ENCODE measurements at regions not wholly inside any gene's neighbourhood (a gene's known extent, or its start where the extent isn't known, plus 50 kb on each side); places are given as distances from the start of the nearest gene placed in this dataset.

- POLR2A ChIA-PET = no interaction called here
- CTCF ChIA-PET = interaction anchor here (1.1 kb wide), 1 partner anchor 17 kb away, joined by 3 read pairs; no protein-coding TSS in a partner anchor
- TF ChIP-seq, protein P1, sequence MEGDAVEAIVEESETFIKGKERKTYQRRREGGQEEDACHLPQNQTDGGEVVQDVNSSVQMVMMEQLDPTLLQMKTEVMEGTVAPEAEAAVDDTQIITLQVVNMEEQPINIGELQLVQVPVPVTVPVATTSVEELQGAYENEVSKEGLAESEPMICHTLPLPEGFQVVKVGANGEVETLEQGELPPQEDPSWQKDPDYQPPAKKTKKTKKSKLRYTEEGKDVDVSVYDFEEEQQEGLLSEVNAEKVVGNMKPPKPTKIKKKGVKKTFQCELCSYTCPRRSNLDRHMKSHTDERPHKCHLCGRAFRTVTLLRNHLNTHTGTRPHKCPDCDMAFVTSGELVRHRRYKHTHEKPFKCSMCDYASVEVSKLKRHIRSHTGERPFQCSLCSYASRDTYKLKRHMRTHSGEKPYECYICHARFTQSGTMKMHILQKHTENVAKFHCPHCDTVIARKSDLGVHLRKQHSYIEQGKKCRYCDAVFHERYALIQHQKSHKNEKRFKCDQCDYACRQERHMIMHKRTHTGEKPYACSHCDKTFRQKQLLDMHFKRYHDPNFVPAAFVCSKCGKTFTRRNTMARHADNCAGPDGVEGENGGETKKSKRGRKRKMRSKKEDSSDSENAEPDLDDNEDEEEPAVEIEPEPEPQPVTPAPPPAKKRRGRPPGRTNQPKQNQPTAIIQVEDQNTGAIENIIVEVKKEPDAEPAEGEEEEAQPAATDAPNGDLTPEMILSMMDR (IDR thresholded peaks at IDR 0.05; ENCODE audit: insufficient read depth, low read depth, low read length) = no peak
Measured at GRCh38 chr1:232308616-232309015, 321.3 kb downstream of the SIPA1L2 start.

DNA sequence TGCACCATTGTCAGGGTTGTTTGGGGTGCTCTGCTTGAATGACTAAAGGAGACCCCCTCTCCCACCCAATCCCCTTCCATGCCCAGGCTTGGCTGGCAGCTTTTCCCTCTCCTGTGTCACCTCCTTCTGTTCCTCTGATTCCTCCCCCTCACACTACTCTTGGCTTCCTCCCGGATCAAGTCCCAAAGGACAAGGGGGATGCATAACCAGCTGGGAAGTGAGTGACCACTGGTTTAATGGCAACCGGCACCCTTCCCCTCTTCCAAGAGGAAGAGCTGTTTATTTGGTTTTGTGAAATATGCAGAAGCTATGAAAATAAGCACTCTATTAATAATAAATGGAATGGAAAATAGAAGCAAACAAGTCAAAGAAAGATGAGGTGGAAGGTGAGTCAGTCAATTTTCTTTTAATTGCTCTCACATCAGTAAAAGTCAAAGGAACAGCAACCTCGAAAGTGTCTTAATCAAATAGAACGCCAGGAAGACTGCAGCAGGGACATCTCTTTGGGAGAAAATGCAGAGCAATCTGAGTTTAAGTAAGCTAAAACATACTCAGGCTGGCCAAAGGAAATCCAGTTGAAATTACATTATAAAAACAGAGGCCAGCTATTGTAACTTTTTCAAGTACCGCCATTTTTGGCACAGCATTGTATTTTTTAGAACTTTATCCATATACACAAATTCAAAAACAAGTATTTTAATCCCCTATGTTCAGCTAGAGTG lies 322.5 kb downstream of the SIPA1L2 start:
- TF ChIP-seq, protein P1 (IDR thresholded peaks at IDR 0.05; ENCODE audit: insufficient read depth, low read depth, low read length) = no peak
- no peaks in the 10 kb centered on the region for H3K27me3 ChIP-seq (ENCODE audit: control insufficient read depth, insufficient read depth, low read length)
- CTCF ChIA-PET = no interaction called here
- H3K36me3 ChIP-seq (ENCODE audit: control insufficient read depth, insufficient read depth, low read length) = no peaks in the 10 kb centered on the region
- DNase-seq (ENCODE audit: low read depth) = no peak
- no peak overlapping the region for H3K4me3 ChIP-seq (ENCODE audit: low read depth, low read length)
- POLR2A ChIA-PET = no interaction called here

More at GRCh38 chr1:232308616-232309015, 321.3 kb downstream of the SIPA1L2 start:
- no peaks in the 10 kb centered on the region for H3K27me3 ChIP-seq (ENCODE audit: control insufficient read depth, insufficient read depth, low read length)
- no peak overlapping the region for H3K4me3 ChIP-seq (ENCODE audit: low read depth, low read length)
- no peaks in the 10 kb centered on the region for H3K36me3 ChIP-seq (ENCODE audit: control insufficient read depth, insufficient read depth, low read length)
- DNase-seq (ENCODE audit: low read depth) = no peak

DNA sequence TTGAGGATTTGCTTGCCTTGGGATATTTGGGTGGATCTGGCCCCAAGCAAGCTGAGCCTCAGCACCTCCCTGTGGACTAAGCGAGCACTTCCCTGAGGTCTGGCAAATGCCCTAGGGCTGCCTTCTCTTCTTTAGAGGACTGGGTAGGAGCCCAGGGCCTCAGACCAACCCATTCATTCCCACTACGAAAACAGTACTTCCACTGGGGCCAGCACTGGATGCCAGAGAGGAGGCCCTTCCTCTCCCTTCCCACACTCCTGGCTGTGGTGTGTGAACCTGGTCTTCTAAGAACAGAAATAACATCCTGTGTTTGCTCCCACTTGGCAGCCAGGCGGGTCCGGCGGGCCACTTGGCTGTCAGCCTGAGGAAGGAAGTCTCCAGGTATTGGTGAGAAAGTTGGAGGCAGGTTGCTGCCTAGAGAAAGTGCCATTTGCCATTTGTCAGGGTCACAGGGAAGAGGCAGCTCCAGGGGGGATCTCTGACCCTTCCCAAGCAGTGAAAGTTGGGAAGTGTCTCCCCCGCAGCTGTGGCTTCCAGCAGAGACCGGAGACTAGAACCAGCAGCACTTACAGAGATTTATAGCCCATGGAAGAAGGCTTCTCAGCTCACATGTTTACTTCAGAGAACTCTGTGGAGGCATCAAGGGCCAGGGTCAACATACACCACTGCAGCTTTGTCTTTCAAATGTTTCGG lies 323.5 kb downstream of the SIPA1L2 start:
- ChIA-PET POLR2A (no interaction called here), CTCF (no interaction called here)
- no peak for DNase-seq (ENCODE audit: low read depth)
- Histone ChIP-seq H3K36me3 (ENCODE audit: control insufficient read depth, insufficient read depth, low read length) (no peaks in the 10 kb centered on the region), H3K4me3 (ENCODE audit: low read depth, low read length) (no peak overlapping the region), H3K27me3 (ENCODE audit: control insufficient read depth, insufficient read depth, low read length) (no peaks in the 10 kb centered on the region)
- TF ChIP-seq, protein P1 (IDR thresholded peaks at IDR 0.05; ENCODE audit: insufficient read depth, low read depth, low read length) = no peak

DNA sequence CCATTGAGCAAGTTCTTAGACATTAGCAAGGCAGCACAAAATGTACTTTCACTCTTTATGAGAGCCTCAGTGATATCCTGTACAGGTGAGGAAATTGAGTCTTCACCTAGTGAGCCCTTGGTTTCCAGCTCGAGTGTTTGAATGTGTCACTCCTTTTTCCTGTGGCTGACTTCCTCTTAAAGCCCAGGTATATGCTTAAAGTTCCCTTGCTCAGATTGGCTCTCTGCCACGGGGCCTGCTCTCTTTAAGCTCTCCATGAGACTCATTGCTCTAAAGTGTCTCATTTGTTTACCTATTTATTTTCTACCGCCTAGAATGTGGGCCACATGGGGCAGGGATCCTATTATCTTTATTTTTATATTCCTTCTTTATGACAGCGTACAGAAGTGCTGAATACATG lies 324.9 kb downstream of the SIPA1L2 start:
- Histone ChIP-seq H3K27me3 (ENCODE audit: control insufficient read depth, insufficient read depth, low read length) (no peaks in the 10 kb centered on the region), H3K4me3 (ENCODE audit: low read depth, low read length) (no peak overlapping the region), H3K36me3 (ENCODE audit: control insufficient read depth, insufficient read depth, low read length) (no peaks in the 10 kb centered on the region)
- TF ChIP-seq, protein P1 (IDR thresholded peaks at IDR 0.05; ENCODE audit: insufficient read depth, low read depth, low read length) = no peak
- DNase-seq (ENCODE audit: low read depth) = no peak
- ChIA-PET CTCF (no interaction called here), POLR2A (no interaction called here)

- no peaks in the 10 kb centered on the region for H3K36me3 ChIP-seq (ENCODE audit: control insufficient read depth, insufficient read depth, low read length)
- ChIA-PET POLR2A (no interaction called here), CTCF (interaction anchor here (0.7 kb wide), 1 partner anchor 18 kb away, joined by 3 read pairs; no protein-coding TSS in a partner anchor)
- no peak overlapping the region for H3K4me3 ChIP-seq (ENCODE audit: low read depth, low read length)
- H3K27me3 ChIP-seq (ENCODE audit: control insufficient read depth, insufficient read depth, low read length) = no peaks in the 10 kb centered on the region
- TF ChIP-seq, protein P1 (IDR thresholded peaks at IDR 0.05; ENCODE audit: insufficient read depth, low read depth, low read length) = no peak
- no peak for DNase-seq (ENCODE audit: low read depth)
Measured at GRCh38 chr1:232303222-232303620, 326.7 kb downstream of the SIPA1L2 start.
